Epithelial cell of esophagus (primary cell): ENCODE measurements at regions not wholly inside any gene's neighbourhood (a gene's known extent, or its start where the extent isn't known, plus 50 kb on each side); places are given as distances from the start of the nearest gene placed in this dataset.

ENCODE experiments used
- DNase-seq: peaks from one replicate; pipeline ENCODE4 v3.0.0; 2010; ENCODE audit warnings: low read depth
- H3K4me3 ChIP-seq: 2 replicates; pipeline ENCODE4 v1.5.1; 2011; ENCODE audit warnings: mild to moderate bottlenecking, low read length, control low read depth
- CTCF ChIP-seq: IDR thresholded peaks from 2 replicates; pipeline ENCODE4 v1.5.1; 2011; ENCODE audit warnings: low read depth, mild to moderate bottlenecking, low read length, control low read depth, inconsistent platforms; ENCODE audit not compliant: insufficient read depth; ENCODE audit errors: missing control alignments

GRCh38 chr2:122478117-122478516, 722.7 kb downstream of the TSN start:
- no peak overlapping the region for H3K4me3 ChIP-seq
- no peak for DNase-seq
- TF ChIP-seq CTCF, result no peak

- H3K4me3 ChIP-seq, result no peak overlapping the region
- no peak for DNase-seq
- no peak for TF ChIP-seq CTCF
Measured at GRCh38 chr2:122478771-122479170, 723.3 kb downstream of the TSN start.

- no peak for TF ChIP-seq CTCF
- no peak overlapping the region for H3K4me3 ChIP-seq
- DNase-seq, result no peak
Measured at GRCh38 chr2:122480501-122481243, 725.2 kb downstream of the TSN start.

GRCh38 chr2:122481244-122481622, 725.8 kb downstream of the TSN start:
- H3K4me3 ChIP-seq, result no peak overlapping the region
- no peak for DNase-seq
- TF ChIP-seq CTCF, result no peak

GRCh38 chr2:122481717-122482116, 726.3 kb downstream of the TSN start:
- TF ChIP-seq CTCF, result no peak
- DNase-seq, result no peak
- no peak overlapping the region for H3K4me3 ChIP-seq

GRCh38 chr2:122486086-122486485, 730.6 kb downstream of the TSN start:
- H3K4me3 ChIP-seq, result no peak overlapping the region
- DNase-seq, result no peak
- no peak for TF ChIP-seq CTCF
